ENCODE measurements at regions not wholly inside any gene's neighbourhood (a gene's known extent, or its start where the extent isn't known, plus 50 kb on each side); places are given as distances from the start of the nearest gene placed in this dataset.

DNA sequence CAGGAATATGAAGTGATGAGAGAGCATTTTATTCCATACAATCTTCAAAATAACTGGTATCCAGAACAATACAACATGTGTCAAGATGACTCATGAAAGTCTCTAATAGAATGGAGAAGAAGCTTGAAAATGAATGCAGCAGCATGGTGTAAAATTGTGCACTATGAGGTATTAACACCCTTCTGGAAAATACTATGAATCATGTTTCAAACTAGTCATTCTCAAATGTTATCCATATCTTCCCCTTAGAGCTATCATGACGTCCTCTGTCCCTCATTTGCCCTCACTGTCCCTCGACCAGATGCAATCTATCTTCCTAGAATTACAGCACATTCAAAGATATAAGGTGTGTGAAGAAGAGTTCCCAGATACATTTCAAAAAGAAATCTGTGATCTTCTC is 198.2 kb downstream of the NECTIN3 start:
- TF ChIP-seq, protein P1, sequence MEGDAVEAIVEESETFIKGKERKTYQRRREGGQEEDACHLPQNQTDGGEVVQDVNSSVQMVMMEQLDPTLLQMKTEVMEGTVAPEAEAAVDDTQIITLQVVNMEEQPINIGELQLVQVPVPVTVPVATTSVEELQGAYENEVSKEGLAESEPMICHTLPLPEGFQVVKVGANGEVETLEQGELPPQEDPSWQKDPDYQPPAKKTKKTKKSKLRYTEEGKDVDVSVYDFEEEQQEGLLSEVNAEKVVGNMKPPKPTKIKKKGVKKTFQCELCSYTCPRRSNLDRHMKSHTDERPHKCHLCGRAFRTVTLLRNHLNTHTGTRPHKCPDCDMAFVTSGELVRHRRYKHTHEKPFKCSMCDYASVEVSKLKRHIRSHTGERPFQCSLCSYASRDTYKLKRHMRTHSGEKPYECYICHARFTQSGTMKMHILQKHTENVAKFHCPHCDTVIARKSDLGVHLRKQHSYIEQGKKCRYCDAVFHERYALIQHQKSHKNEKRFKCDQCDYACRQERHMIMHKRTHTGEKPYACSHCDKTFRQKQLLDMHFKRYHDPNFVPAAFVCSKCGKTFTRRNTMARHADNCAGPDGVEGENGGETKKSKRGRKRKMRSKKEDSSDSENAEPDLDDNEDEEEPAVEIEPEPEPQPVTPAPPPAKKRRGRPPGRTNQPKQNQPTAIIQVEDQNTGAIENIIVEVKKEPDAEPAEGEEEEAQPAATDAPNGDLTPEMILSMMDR (conservative IDR thresholded peaks at IDR 0.05; ENCODE audit: low read length), result no peak
- no peak for TF ChIP-seq EZH2phosphoT487 (IDR thresholded peaks at IDR 0.05; ENCODE audit: borderline replicate concordance, low read depth, low read length)
